DOHH2 (cell line): ENCODE measurements at regions not wholly inside any gene's neighbourhood (a gene's known extent, or its start where the extent isn't known, plus 50 kb on each side); places are given as distances from the start of the nearest gene placed in this dataset.

Experiments
- EZH2phosphoT487 ChIP-seq: fragments of 200-600 bp; sonication (generic); IDR thresholded peaks from 2 replicates; pipeline ENCODE4 v1.6.1; 2017; ENCODE audit warnings: borderline replicate concordance, mild to moderate bottlenecking, antibody characterized with exemption, low read length, moderate library complexity, mixed read lengths
- TF ChIP-seq, protein P1 (sequence below): fragments of 200-600 bp; sonication (generic); IDR thresholded peaks from one replicate; pipeline ENCODE4 v1.5.1; 2014; ENCODE audit warnings: antibody characterized with exemption, mild to moderate bottlenecking, low read depth, low read length; ENCODE audit not compliant: poor library complexity, severe bottlenecking

GRCh38 chr2:120854014-120854620 is 118.4 kb downstream of the GLI2 start:
- TF ChIP-seq, protein P1, sequence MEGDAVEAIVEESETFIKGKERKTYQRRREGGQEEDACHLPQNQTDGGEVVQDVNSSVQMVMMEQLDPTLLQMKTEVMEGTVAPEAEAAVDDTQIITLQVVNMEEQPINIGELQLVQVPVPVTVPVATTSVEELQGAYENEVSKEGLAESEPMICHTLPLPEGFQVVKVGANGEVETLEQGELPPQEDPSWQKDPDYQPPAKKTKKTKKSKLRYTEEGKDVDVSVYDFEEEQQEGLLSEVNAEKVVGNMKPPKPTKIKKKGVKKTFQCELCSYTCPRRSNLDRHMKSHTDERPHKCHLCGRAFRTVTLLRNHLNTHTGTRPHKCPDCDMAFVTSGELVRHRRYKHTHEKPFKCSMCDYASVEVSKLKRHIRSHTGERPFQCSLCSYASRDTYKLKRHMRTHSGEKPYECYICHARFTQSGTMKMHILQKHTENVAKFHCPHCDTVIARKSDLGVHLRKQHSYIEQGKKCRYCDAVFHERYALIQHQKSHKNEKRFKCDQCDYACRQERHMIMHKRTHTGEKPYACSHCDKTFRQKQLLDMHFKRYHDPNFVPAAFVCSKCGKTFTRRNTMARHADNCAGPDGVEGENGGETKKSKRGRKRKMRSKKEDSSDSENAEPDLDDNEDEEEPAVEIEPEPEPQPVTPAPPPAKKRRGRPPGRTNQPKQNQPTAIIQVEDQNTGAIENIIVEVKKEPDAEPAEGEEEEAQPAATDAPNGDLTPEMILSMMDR: no peak
- no peak for TF ChIP-seq EZH2phosphoT487
